GM19328 (cell line): ENCODE measurements at regions not wholly inside any gene's neighbourhood (a gene's known extent, or its start where the extent isn't known, plus 50 kb on each side); places are given as distances from the start of the nearest gene placed in this dataset.

ENCODE experiments used
- ATAC-seq: cut with Tn5 transposase; IDR thresholded peaks from one replicate; pipeline ENCODE4 v1.9.1; 2021; ENCODE audit warnings: mild to moderate bottlenecking, moderate library complexity; ENCODE audit not compliant: unreplicated experiment

- no peak for ATAC-seq
These were observed 382.8 kb downstream of the RRAGC start for GRCh38 chr1:38476850-38477178.

GRCh38 chr1:38476111-38476849 lies 383.3 kb downstream of the RRAGC start:
- no peak for ATAC-seq

GRCh38 chr1:38475624-38476005 lies 384.0 kb downstream of the RRAGC start:
- ATAC-seq, result peak; percentile 2

GRCh38 chr1:38474738-38475623 lies 384.6 kb downstream of the RRAGC start:
- peak; percentile 83 for ATAC-seq

GRCh38 chr1:38466487-38466886 lies 393.1 kb downstream of the RRAGC start:
- no peak for ATAC-seq

GRCh38 chr1:38465460-38465859 lies 394.1 kb downstream of the RRAGC start:
- ATAC-seq, result no peak

GRCh38 chr1:38464071-38464661 lies 395.4 kb downstream of the RRAGC start:
- ATAC-seq, result no peak

GRCh38 chr1:38463074-38463473 lies 396.5 kb downstream of the RRAGC start:
- no peak for ATAC-seq

GRCh38 chr1:38456531-38456876 lies 403.1 kb downstream of the RRAGC start:
- ATAC-seq, result no peak

- no peak for ATAC-seq
These were observed 403.6 kb downstream of the RRAGC start for GRCh38 chr1:38455829-38456530.

GRCh38 chr1:38454749-38455441 lies 404.7 kb downstream of the RRAGC start:
- ATAC-seq, result no peak

GRCh38 chr1:38454236-38454635 lies 405.3 kb downstream of the RRAGC start:
- ATAC-seq, result no peak

GRCh38 chr1:38452246-38452645 lies 405.7 kb upstream of the POU3F1 start:
- ATAC-seq, result no peak

GRCh38 chr1:38451541-38451993 lies 405.0 kb upstream of the POU3F1 start:
- ATAC-seq, result no peak

- ATAC-seq, result no peak
These were observed 402.3 kb upstream of the POU3F1 start for GRCh38 chr1:38448893-38449292.

GRCh38 chr1:38446936-38447335 lies 400.3 kb upstream of the POU3F1 start:
- no peak for ATAC-seq

GRCh38 chr1:38444770-38445442 lies 398.3 kb upstream of the POU3F1 start:
- no peak for ATAC-seq

- no peak for ATAC-seq
These were observed 397.7 kb upstream of the POU3F1 start for GRCh38 chr1:38444311-38444710.

GRCh38 chr1:38440402-38440801 lies 393.8 kb upstream of the POU3F1 start:
- no peak for ATAC-seq

GRCh38 chr1:38436749-38437148 lies 390.2 kb upstream of the POU3F1 start:
- ATAC-seq, result no peak
